ENCODE measurements at regions not wholly inside any gene's neighbourhood (a gene's known extent, or its start where the extent isn't known, plus 50 kb on each side); places are given as distances from the start of the nearest gene placed in this dataset.
"Not testable (repeated sequence)": the region's sequence is repeated elsewhere in the genome, so short reads cannot be mapped to it uniquely, and the experiment has no call there.

GRCh38 chr2:240369335-240369734 is 66.1 kb upstream of the GPC1 start:
- DNase-seq (ENCODE audit: low read depth in 1 of 2, low spot score in 1 of 2), result no peak

- no peak for DNase-seq (ENCODE audit: low read depth in 1 of 2, low spot score in 1 of 2)
Observed at GRCh38 chr2:240369801-240370585, 65.5 kb upstream of the GPC1 start.

GRCh38 chr2:240371129-240372000 is 64.1 kb upstream of the GPC1 start:
- no peak for DNase-seq (ENCODE audit: low read depth in 1 of 2, low spot score in 1 of 2)

- DNase-seq (ENCODE audit: low read depth in 1 of 2, low spot score in 1 of 2), result no peak
Observed at GRCh38 chr2:240372101-240372500, 63.4 kb upstream of the GPC1 start.

- DNase-seq (ENCODE audit: low read depth in 1 of 2, low spot score in 1 of 2), result no peak
Observed at GRCh38 chr2:240373289-240373885, 62.1 kb upstream of the GPC1 start.

- DNase-seq (ENCODE audit: low read depth in 1 of 2, low spot score in 1 of 2), result no peak
Observed at GRCh38 chr2:240374085-240374907, 61.2 kb upstream of the GPC1 start.

DNA sequence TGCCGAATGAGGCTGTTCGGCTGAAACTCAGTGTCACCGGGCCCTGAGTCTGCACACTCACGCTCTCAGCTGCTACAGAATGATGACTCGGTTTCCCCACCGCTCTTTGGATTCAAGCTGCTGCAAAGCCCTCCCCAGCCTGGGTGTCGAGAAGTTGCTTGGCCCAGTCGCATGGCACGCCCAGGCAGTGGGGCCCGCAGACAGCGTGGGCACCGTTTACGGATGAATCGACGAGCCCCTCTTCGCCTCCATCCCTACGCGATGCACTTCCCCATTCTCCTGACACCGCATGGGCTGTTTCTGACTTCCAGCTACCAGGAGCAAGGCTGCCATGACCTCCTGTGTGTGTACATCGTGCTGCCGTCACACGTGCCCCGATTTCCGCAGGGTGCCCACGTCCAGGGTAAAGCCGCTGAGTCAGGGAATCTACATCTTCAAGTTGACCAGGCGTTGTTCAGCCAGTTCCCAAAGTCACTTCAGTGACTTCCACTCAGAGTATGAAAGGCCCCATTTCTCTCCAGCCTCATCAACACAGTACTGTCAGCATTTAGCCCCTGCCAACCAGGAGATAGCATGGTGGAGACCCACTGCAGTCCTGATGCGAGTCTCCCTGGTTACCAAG is 60.3 kb upstream of the GPC1 start:
- no peak for DNase-seq (ENCODE audit: low read depth in 1 of 2, low spot score in 1 of 2)

DNA sequence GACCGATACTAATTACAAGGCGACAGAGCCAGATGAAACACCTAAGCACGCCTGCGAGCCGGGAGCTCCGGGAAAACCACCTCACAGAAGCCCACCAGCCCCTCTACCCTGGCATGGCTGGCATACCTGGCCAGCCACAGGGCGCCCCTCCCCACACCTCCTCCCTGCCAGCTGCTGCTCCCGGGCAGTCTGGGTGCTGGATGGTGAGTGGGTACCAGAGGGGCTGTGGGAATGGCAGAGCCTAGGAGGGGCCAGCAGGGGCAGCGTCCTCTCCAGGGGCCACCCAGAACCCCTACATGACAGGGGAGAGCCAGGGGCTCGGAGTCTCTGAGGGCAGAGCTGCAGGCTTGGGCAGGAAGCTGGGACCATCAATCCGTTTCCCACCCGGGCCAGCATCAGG is 58.7 kb upstream of the GPC1 start:
- no peak for DNase-seq (ENCODE audit: low read depth in 1 of 2, low spot score in 1 of 2)

DNA sequence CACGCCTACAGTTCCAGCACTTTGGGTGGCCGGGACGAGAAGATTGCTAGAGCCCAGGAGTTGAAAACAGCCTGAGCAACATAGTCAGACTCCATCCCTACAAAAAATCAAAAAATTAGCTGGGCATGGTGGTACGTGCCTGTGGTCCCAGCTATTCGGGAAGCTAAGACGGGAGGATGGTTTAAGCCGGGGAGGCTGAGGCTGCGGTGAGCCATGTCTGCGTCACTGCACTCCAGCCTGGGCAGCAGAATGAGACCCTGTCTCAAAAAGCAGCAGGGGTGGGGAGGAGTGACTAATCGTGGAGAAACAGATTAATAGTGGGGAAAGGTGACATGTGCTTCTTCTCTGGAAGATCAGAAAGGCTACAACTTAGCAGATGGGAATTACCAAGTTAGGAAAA is 58.1 kb upstream of the GPC1 start:
- DNase-seq (ENCODE audit: low read depth in 1 of 2, low spot score in 1 of 2), result no peak

DNA sequence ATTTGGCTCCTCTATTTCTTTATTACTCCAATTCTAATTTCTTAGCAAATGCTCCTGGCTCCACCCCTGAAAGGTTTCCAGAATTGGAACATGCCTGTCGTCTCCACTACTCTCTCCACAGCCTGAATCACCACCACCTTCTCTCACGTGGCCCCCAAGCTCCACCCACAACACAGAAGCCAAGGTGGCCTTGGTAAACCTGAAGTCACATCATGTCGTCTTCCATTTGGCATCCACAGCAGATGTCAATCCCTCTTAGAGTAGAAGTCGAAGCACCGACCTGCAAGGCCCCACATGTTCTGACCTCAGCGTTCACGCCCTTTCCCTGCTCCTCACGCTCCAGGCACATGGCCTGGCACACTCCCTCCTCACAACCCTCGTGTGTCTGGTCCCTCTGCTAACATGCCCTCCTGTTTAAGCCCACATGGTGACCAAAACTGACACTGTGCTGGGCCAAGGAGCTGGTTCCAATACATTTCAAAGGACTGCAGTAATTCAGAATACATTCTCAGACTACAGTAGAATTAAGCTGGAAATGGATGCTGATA is 56.3 kb upstream of the GPC1 start:
- no peak for DNase-seq (ENCODE audit: low read depth in 1 of 2, low spot score in 1 of 2)

GRCh38 chr2:240383099-240383758 is 52.2 kb upstream of the GPC1 start:
- no peak for DNase-seq (ENCODE audit: low read depth in 1 of 2, low spot score in 1 of 2)

DNA sequence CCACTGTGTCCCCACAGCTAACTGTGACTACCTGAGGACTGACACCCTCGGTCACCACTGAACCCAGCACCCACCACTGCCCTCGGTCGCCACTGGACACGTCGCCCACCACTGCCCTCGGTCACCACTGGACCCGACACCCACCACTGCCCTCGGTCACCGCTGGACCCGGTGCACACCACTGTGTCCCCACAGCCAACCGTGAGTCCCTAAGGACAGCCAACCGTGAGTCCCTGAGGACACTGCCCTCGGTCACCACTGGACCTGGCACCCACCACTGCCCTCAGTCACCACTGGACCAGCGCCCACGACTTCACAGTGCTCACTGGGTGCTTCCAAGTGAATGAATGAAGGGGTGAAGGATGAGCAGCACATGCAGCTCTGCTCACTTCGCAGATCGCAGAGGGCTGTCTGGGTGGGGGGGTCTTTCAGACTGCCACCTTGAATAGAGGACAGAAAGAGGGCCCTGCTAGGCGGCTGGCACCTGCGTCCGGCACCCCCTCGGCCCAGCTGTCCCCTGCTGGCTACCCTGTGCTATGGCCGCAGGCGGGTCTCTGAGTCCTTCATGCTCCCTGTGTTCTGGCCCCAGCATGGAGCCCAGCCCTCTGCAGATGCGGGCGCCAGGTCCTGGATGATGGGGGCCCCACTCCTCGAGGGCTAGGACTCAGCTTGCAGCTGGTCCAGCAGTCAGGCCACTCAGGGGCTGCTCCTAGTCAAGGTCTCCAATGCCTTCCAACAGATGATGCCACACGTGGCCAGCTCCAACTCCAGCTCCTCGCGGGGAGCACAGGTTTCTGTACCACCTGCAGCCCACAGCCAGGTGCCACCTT is 51.4 kb upstream of the GPC1 start:
- DNase-seq (ENCODE audit: low read depth in 1 of 2, low spot score in 1 of 2), result no peak

GRCh38 chr2:240384711-240385450 is 50.6 kb upstream of the GPC1 start:
- DNase-seq (ENCODE audit: low read depth in 1 of 2, low spot score in 1 of 2), result no peak

- not testable (repeated sequence) for DNase-seq (ENCODE audit: low read depth in 1 of 2, low spot score in 1 of 2)
Observed at GRCh38 chr2:240385451-240386161, 49.9 kb upstream of the GPC1 start.

Measured in activated CD4-positive, alpha-beta T cell treated with anti-CD3 and anti-CD28 coated beads, Interleukin-2, amount 50 U/mL, for 24 hours (primary cell).